NCI-H2081 treated with DMSO at 0.1 percent for 48 hours (cell line): ENCODE measurements at regions not wholly inside any gene's neighbourhood (a gene's known extent, or its start where the extent isn't known, plus 50 kb on each side); places are given as distances from the start of the nearest gene placed in this dataset.

Experiments
- DNase-seq: peaks from one replicate; lab custom pipeline; 2025; lab: John Stamatoyannopoulos, UW

- no peak for DNase-seq
Measured at GRCh38 chr4:17109126-17109525, 210.7 kb upstream of the LDB2 start.

GRCh38 chr4:17103231-17103630 is 204.8 kb upstream of the LDB2 start:
- DNase-seq, result no peak

- no peak for DNase-seq
Measured at GRCh38 chr4:17098996-17099395, 200.6 kb upstream of the LDB2 start.

GRCh38 chr4:17098401-17098800 is 200.0 kb upstream of the LDB2 start:
- DNase-seq, result no peak

- no peak for DNase-seq
Measured at GRCh38 chr4:17097362-17097761, 198.9 kb upstream of the LDB2 start.

- no peak for DNase-seq
Measured at GRCh38 chr4:17096692-17097091, 198.2 kb upstream of the LDB2 start.

- no peak for DNase-seq
Measured at GRCh38 chr4:17095771-17096170, 197.3 kb upstream of the LDB2 start.

GRCh38 chr4:17094876-17095210 is 196.4 kb upstream of the LDB2 start:
- DNase-seq, result no peak

GRCh38 chr4:17094159-17094875 is 195.9 kb upstream of the LDB2 start:
- no peak for DNase-seq

- DNase-seq, result no peak
Measured at GRCh38 chr4:17093481-17093880, 195.0 kb upstream of the LDB2 start.

GRCh38 chr4:17092736-17093437 is 194.4 kb upstream of the LDB2 start:
- no peak for DNase-seq

- no peak for DNase-seq
Measured at GRCh38 chr4:17091104-17091503, 192.7 kb upstream of the LDB2 start.

- DNase-seq, result no peak
Measured at GRCh38 chr4:17090063-17090462, 191.6 kb upstream of the LDB2 start.

GRCh38 chr4:17085416-17085815 is 187.0 kb upstream of the LDB2 start:
- DNase-seq, result no peak

GRCh38 chr4:17082186-17082585 is 183.7 kb upstream of the LDB2 start:
- no peak for DNase-seq

GRCh38 chr4:17081179-17081578 is 182.7 kb upstream of the LDB2 start:
- no peak for DNase-seq

- DNase-seq, result no peak
Measured at GRCh38 chr4:17077105-17077504, 178.7 kb upstream of the LDB2 start.

GRCh38 chr4:17072483-17072882 is 174.0 kb upstream of the LDB2 start:
- DNase-seq, result no peak

GRCh38 chr4:17068891-17069290 is 170.4 kb upstream of the LDB2 start:
- DNase-seq, result no peak

GRCh38 chr4:17068392-17068791 is 169.9 kb upstream of the LDB2 start:
- DNase-seq, result no peak

- DNase-seq, result no peak
Measured at GRCh38 chr4:17066972-17067371, 168.5 kb upstream of the LDB2 start.

- no peak for DNase-seq
Measured at GRCh38 chr4:17066236-17066635, 167.8 kb upstream of the LDB2 start.

- no peak for DNase-seq
Measured at GRCh38 chr4:17065821-17066220, 167.4 kb upstream of the LDB2 start.

GRCh38 chr4:17064959-17065358 is 166.5 kb upstream of the LDB2 start:
- DNase-seq, result no peak
